ENCODE measurements at regions not wholly inside any gene's neighbourhood (a gene's known extent, or its start where the extent isn't known, plus 50 kb on each side); places are given as distances from the start of the nearest gene placed in this dataset.

- no peak overlapping the region for H3K4me3 ChIP-seq
- WGBS (ENCODE audit: missing lambda C conversion rate): 25% methylated on average over 5 of the region's 5 CpGs
- ChIA-PET POLR2A (no interaction called here), CTCF (interaction anchor here (1.2 kb wide), 1 partner anchor 171 kb away, joined by 5 read pairs; no protein-coding TSS in a partner anchor)
- no peak for ATAC-seq
- DNase-seq (ENCODE audit: low read depth in 1 of 2, low spot score in 1 of 2): no peak
- no peak for TF ChIP-seq SMC3 (IDR thresholded peaks at IDR 0.05)
- TF ChIP-seq FOSB (CRISPR knock-in tag; IDR thresholded peaks at IDR 0.05): no peak
- no peak for TF ChIP-seq HOXB13 (CRISPR knock-in tag; IDR thresholded peaks at IDR 0.05; ENCODE audit: low read depth)
- TF ChIP-seq RAD21 (conservative IDR thresholded peaks at IDR 0.05 in 1 of 2, IDR thresholded peaks at IDR 0.05 in 1 of 2): no peak
- no peak for TF ChIP-seq ATOH8 (CRISPR knock-in tag; IDR thresholded peaks at IDR 0.05; ENCODE audit: low read depth)
- no peak for TF ChIP-seq ESRRA (IDR thresholded peaks at IDR 0.05; ENCODE audit: borderline replicate concordance, low read length)
- no peak for TF ChIP-seq ZSCAN20 (CRISPR knock-in tag; IDR thresholded peaks at IDR 0.05)
- TF ChIP-seq CBX8 (IDR thresholded peaks at IDR 0.05): no peak
- TF ChIP-seq NR3C1 (IDR thresholded peaks at IDR 0.05): no peak
- no peak for TF ChIP-seq MAZ (IDR thresholded peaks at IDR 0.05; ENCODE audit: borderline replicate concordance, low read depth, low read length)
- 0 out of 3 replicates have a peak, but pooled peaks cover 5% of the 10 kb centered on the region for H3K9me3 ChIP-seq
- H3K27ac ChIP-seq: no peak overlapping the region
- no peak overlapping the region for H3K4me2 ChIP-seq
- H3K4me1 ChIP-seq: no peaks in the 10 kb centered on the region
- FAIRE-seq: no peak
These were observed 254.7 kb downstream of the NFATC2 start for GRCh38 chr20:51287628-51288413.

- WGBS (ENCODE audit: missing lambda C conversion rate): 3% methylated on average over 1 of the region's 1 CpG
- no peak for FAIRE-seq
- no peak overlapping the region for H3K27ac ChIP-seq
- H3K9me3 ChIP-seq: 0 out of 3 replicates have a peak, but pooled peaks cover 5% of the 10 kb centered on the region
- H3K4me1 ChIP-seq: no peaks in the 10 kb centered on the region
- no peak overlapping the region for H3K4me2 ChIP-seq
- ChIA-PET CTCF (interaction anchor here (0.8 to 3.0 kb wide), 4 partner anchors 11 to 31 kb away, joined by 3 to 15 read pairs (median 5); no protein-coding TSS in a partner anchor), POLR2A (no interaction called here)
- no peak for ATAC-seq
- no peak overlapping the region for H3K4me3 ChIP-seq
- TF ChIP-seq HOXB13 (CRISPR knock-in tag; IDR thresholded peaks at IDR 0.05; ENCODE audit: low read depth): no peak
- no peak for DNase-seq (ENCODE audit: low read depth in 1 of 2, low spot score in 1 of 2)
These were observed 255.8 kb downstream of the NFATC2 start for GRCh38 chr20:51286758-51287157.

- DNase-seq (ENCODE audit: low read depth in 1 of 2, low spot score in 1 of 2) (no peak), ATAC-seq (no peak), FAIRE-seq (no peak)
- TF ChIP-seq HES2 (IDR thresholded peaks at IDR 0.05): no peak
- TF ChIP-seq SREBF2 (IDR thresholded peaks at IDR 0.05): no peak
- TF ChIP-seq CHD2 (IDR thresholded peaks at IDR 0.05; ENCODE audit: low read length, partially characterized antibody): no peak
- TF ChIP-seq TFCP2L1 (CRISPR knock-in tag; IDR thresholded peaks at IDR 0.05): no peak
- no peak for TF ChIP-seq CBX2 (IDR thresholded peaks at IDR 0.05; ENCODE audit: borderline replicate concordance, low read depth)
- TF ChIP-seq TP53 (CRISPR knock-in tag; IDR thresholded peaks at IDR 0.05): no peak
- no peak for TF ChIP-seq RFX5 (IDR thresholded peaks at IDR 0.05)
- no peak for TF ChIP-seq KDM5A (IDR thresholded peaks at IDR 0.05)
- TF ChIP-seq FOSL2 (IDR thresholded peaks at IDR 0.05): no peak
- TF ChIP-seq FOSL2 (CRISPR knock-in tag; IDR thresholded peaks at IDR 0.05): no peak
- TF ChIP-seq HEYL (CRISPR knock-in tag; IDR thresholded peaks at IDR 0.05): no peak
- Histone ChIP-seq H3K4me3 (no peak overlapping the region), H3K4me2 (no peak overlapping the region), H3K9me3 (0 out of 3 replicates have a peak, but pooled peaks cover 5% of the 10 kb centered on the region), H3K27ac (no peak overlapping the region), H3K4me1 (no peaks in the 10 kb centered on the region)
- POLR2A ChIA-PET: no interaction called here
- 8% methylated on average over 4 of the region's 4 CpGs for WGBS (ENCODE audit: missing lambda C conversion rate)
- CTCF ChIA-PET: interaction anchor here (1.3 to 3.0 kb wide), 4 partner anchors 10 to 298 kb away, joined by 3 to 15 read pairs (median 6); no protein-coding TSS in a partner anchor
These were observed 256.8 kb downstream of the NFATC2 start for GRCh38 chr20:51285684-51286083.
